Progenitor cell of endocrine pancreas (in vitro differentiated cells): ENCODE measurements at regions not wholly inside any gene's neighbourhood (a gene's known extent, or its start where the extent isn't known, plus 50 kb on each side); places are given as distances from the start of the nearest gene placed in this dataset.
"Not testable (repeated sequence)": the region's sequence is repeated elsewhere in the genome, so short reads cannot be mapped to it uniquely, and the experiment has no call there.

ENCODE experiments used
- DNase-seq: peaks from one replicate; pipeline ENCODE4 v3.0.0; 2021; ENCODE audit warnings: low spot score; ENCODE audit not compliant: unreplicated experiment
- H3K27ac Mint-ChIP-seq: 2 replicates; pipeline ENCODE4 v1.8.0; 2021; ENCODE audit warnings: mild to moderate bottlenecking, moderate library complexity, mixed read lengths
- H3K27me3 Mint-ChIP-seq: 2 replicates; pipeline ENCODE4 v1.8.0; 2021; ENCODE audit warnings: mixed read lengths
- H3K36me3 Mint-ChIP-seq: 2 replicates; pipeline ENCODE4 v1.8.0; 2022; ENCODE audit warnings: mixed read lengths; ENCODE audit not compliant: insufficient read depth
- H3K4me1 Mint-ChIP-seq: 2 replicates; pipeline ENCODE4 v1.8.0; 2021; ENCODE audit warnings: low read depth, mixed read lengths
- H3K4me3 Mint-ChIP-seq: 2 replicates; pipeline ENCODE4 v1.8.0; 2021; ENCODE audit warnings: low read depth, mild to moderate bottlenecking, moderate library complexity, mixed read lengths
- H3K9me3 Mint-ChIP-seq: 2 replicates; pipeline ENCODE4 v1.8.0; 2021; ENCODE audit warnings: low read depth, mixed read lengths
- TF ChIP-seq, protein P1 (sequence below): fragments of 200-600 bp; sonication (generic); IDR thresholded peaks from one replicate; pipeline ENCODE4 v1.5.0; 2021; ENCODE audit warnings: antibody characterized with exemption, mild to moderate bottlenecking; ENCODE audit not compliant: unreplicated experiment

GRCh38 chr7:145718129-145718528, 398.5 kb upstream of the CNTNAP2 start:
- no peaks in the 10 kb centered on the region for H3K4me1 Mint-ChIP-seq
- no peak overlapping the region for H3K27ac Mint-ChIP-seq
- no peak for DNase-seq

DNA sequence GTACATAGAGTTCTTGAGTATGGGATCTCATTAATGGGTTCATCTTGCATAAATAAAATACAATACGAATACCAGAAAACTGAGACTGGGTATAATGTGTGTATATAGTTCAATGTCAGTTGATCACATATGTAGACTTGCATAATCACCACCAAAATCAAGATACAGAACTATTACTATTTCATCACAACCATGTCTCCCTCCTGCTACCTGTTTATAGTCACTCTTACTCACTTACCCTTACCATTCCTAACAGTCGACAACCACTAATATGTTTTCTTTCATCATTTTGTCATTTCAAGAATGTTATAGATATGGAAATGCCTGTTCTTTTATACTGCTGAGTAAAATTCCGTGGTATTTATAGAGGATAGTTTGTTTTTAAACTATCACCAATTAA, 416.1 kb upstream of the CNTNAP2 start:
- no peak for DNase-seq
- no peaks in the 10 kb centered on the region for H3K4me1 Mint-ChIP-seq
- no peaks in the 10 kb centered on the region for H3K36me3 Mint-ChIP-seq
- TF ChIP-seq, protein P1, sequence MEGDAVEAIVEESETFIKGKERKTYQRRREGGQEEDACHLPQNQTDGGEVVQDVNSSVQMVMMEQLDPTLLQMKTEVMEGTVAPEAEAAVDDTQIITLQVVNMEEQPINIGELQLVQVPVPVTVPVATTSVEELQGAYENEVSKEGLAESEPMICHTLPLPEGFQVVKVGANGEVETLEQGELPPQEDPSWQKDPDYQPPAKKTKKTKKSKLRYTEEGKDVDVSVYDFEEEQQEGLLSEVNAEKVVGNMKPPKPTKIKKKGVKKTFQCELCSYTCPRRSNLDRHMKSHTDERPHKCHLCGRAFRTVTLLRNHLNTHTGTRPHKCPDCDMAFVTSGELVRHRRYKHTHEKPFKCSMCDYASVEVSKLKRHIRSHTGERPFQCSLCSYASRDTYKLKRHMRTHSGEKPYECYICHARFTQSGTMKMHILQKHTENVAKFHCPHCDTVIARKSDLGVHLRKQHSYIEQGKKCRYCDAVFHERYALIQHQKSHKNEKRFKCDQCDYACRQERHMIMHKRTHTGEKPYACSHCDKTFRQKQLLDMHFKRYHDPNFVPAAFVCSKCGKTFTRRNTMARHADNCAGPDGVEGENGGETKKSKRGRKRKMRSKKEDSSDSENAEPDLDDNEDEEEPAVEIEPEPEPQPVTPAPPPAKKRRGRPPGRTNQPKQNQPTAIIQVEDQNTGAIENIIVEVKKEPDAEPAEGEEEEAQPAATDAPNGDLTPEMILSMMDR = no peak
- H3K4me3 Mint-ChIP-seq = no peak overlapping the region
- H3K9me3 Mint-ChIP-seq = peaks cover 3% of the 10 kb centered on the region
- H3K27me3 Mint-ChIP-seq = no peaks in the 10 kb centered on the region
- H3K27ac Mint-ChIP-seq = no peak overlapping the region

More at GRCh38 chr7:145718129-145718528, 398.5 kb upstream of the CNTNAP2 start:
- Mint-ChIP-seq H3K27me3 (no peaks in the 10 kb centered on the region), H3K9me3 (no peaks in the 10 kb centered on the region), H3K4me3 (no peak overlapping the region), H3K36me3 (no peaks in the 10 kb centered on the region)
- TF ChIP-seq, protein P1 = no peak

DNA sequence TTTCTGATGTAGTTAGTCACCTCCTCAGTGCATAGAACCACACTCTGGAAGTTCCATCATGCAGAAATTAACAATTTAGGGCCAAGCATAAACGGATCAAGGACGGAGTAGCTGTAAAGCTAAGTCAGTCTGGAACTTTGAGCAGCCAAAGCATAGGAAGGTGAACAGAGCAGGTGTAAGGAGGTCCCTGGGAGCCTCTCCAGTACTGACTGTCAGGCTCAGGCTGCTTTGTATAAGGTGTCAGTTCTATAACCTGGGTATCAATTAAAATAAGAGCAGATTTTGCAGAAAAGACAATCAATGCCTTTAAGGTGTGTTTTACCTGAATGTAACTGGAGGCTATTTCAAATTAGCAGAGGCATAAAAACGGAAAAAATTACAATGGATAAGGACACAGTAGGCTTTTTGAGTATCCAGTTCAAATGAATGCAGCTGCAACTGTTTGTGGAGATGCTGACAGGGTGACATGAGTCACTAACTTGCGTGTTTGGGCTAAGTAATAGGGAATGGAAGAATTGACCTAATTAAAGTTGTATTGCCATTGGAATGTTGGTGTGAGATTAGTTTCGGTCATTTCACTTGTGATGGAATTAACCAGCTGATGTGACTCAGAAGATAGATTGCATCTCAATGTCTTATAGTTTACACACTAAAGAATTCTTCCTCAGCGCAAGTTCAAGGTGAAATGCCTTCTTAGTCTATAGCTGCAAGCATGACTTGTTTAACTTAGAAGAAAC, 417.9 kb upstream of the CNTNAP2 start:
- TF ChIP-seq, protein P1 = no peak
- Mint-ChIP-seq H3K27me3 (no peaks in the 10 kb centered on the region), H3K4me1 (no peaks in the 10 kb centered on the region), H3K4me3 (no peak overlapping the region), H3K27ac (no peak overlapping the region), H3K36me3 (no peaks in the 10 kb centered on the region), H3K9me3 (peaks cover 3% of the 10 kb centered on the region)
- no peak for DNase-seq

GRCh38 chr7:145697412-145698107, 419.0 kb upstream of the CNTNAP2 start:
- H3K27me3 Mint-ChIP-seq, H3K9me3 Mint-ChIP-seq, H3K4me3 Mint-ChIP-seq: not testable (repeated sequence)

DNA sequence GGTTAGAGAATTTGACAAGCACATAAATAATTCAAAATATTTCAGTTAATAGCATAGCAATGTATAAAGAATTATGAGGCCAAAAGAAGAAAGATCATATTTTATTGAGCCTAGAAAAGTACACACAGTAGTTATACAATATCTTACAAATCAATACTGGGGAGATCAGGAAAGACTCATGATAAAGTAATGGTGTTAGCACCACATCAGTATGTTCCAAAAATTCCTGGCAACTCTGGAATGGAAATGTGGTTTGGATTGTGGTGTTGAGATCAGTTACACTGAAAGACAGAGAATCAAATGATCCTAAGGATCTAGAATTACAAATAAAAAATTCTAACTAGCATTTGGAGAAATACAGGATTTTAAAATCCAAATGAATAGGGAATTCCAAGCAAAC, 420.5 kb upstream of the CNTNAP2 start:
- Mint-ChIP-seq H3K27ac (no peak overlapping the region), H3K36me3 (no peaks in the 10 kb centered on the region), H3K9me3 (peaks cover 3% of the 10 kb centered on the region), H3K4me1 (no peaks in the 10 kb centered on the region), H3K27me3 (no peaks in the 10 kb centered on the region), H3K4me3 (no peak overlapping the region)
- no peak for DNase-seq
- TF ChIP-seq, protein P1 = no peak

More at GRCh38 chr7:145697412-145698107, 419.0 kb upstream of the CNTNAP2 start:
- not testable (repeated sequence) for H3K27ac Mint-ChIP-seq, H3K4me1 Mint-ChIP-seq, H3K36me3 Mint-ChIP-seq, DNase-seq
